ENCODE measurements at regions not wholly inside any gene's neighbourhood (a gene's known extent, or its start where the extent isn't known, plus 50 kb on each side); places are given as distances from the start of the nearest gene placed in this dataset.

DNA sequence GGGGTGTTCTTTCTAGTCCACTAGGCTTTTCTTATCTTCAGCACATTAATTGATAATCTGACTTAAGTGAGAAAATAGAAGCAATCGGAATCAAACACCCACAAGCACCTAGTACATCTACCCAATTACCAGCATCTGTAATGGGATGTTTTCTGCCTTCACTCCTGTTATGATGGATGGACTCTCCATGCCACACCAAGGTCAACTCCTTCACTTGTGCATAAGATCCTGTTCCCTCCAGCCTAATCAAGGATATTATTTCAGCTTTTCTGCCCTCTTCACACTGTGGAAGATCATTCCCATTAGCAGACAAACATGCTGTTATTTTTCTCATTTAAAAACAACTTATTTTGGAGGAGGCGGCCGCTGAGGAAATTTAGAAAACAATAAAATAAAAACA is 162.0 kb upstream of the EDIL3 start:
- Histone ChIP-seq H3K36me3 (ENCODE audit: control insufficient read depth in 2 of 3, insufficient read depth in 3 of 3, low read length in 3 of 3) (no peaks in the 10 kb centered on the region), H3K4me3 (ENCODE audit: low read length in 3 of 3) (no peak overlapping the region), H3K9me3 (ENCODE audit: control insufficient read depth in 2 of 3, insufficient read depth in 1 of 3, low read length in 3 of 3) (no peaks in the 10 kb centered on the region), H3K27me3 (ENCODE audit: control insufficient read depth, insufficient read depth, low read length) (no peaks in the 10 kb centered on the region), H3K4me1 (ENCODE audit: control insufficient read depth in 2 of 3, insufficient read depth in 2 of 3, low read depth in 1 of 3, low read length in 3 of 3) (no peaks in the 10 kb centered on the region), H3K27ac (ENCODE audit: low read depth in 2 of 2, low read length in 2 of 2) (no peak overlapping the region), H3K9ac (ENCODE audit: low read length in 3 of 3) (no peak overlapping the region)
- FAIRE-seq: no peak
- no peak for TF ChIP-seq CTCF (IDR thresholded peaks at IDR 0.05; ENCODE audit: borderline replicate concordance, extremely low read depth, insufficient read depth)
- DNase-seq: no peak
- intact Hi-C loops (cut with DNase I): no loop called here

DNA sequence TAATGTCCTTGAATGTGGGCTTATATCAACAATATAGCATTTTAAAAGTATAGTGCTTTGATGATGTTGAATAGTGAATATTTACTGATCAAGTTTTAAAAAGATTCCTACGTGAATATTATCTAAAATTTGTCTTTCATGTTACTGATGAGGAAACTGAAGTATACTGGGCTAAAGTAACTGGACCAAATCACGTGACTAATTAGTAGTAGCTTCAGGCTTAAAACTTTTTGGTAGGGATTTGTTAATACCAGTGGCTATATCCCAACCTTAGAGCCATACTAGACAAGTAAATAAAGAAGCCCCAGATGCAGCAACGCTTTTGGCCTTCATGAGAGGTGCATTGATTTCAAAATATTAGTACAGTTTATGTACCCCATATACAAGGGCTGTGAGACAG is 152.1 kb upstream of the EDIL3 start:
- peaks cover 0 to 5% (median 0%) of the 10 kb centered on the region in 3 donors for H3K9me3 ChIP-seq (ENCODE audit: control insufficient read depth in 2 of 3, insufficient read depth in 1 of 3, low read length in 3 of 3)
- no peak for TF ChIP-seq CTCF (IDR thresholded peaks at IDR 0.05; ENCODE audit: borderline replicate concordance, extremely low read depth, insufficient read depth)
- DNase-seq: no peak
- no peaks in the 10 kb centered on the region for H3K4me1 ChIP-seq (ENCODE audit: control insufficient read depth in 2 of 3, insufficient read depth in 2 of 3, low read depth in 1 of 3, low read length in 3 of 3)
- no peak for FAIRE-seq
- no peaks in the 10 kb centered on the region for H3K27me3 ChIP-seq (ENCODE audit: control insufficient read depth, insufficient read depth, low read length)
- H3K27ac ChIP-seq (ENCODE audit: low read depth in 2 of 2, low read length in 2 of 2): no peak overlapping the region
- no peak overlapping the region for H3K9ac ChIP-seq (ENCODE audit: low read length in 3 of 3)
- no peaks in the 10 kb centered on the region for H3K36me3 ChIP-seq (ENCODE audit: control insufficient read depth in 2 of 3, insufficient read depth in 3 of 3, low read length in 3 of 3)
- no peak overlapping the region for H3K4me3 ChIP-seq (ENCODE audit: low read length in 3 of 3)
- intact Hi-C loops (cut with DNase I): no loop called here

DNA sequence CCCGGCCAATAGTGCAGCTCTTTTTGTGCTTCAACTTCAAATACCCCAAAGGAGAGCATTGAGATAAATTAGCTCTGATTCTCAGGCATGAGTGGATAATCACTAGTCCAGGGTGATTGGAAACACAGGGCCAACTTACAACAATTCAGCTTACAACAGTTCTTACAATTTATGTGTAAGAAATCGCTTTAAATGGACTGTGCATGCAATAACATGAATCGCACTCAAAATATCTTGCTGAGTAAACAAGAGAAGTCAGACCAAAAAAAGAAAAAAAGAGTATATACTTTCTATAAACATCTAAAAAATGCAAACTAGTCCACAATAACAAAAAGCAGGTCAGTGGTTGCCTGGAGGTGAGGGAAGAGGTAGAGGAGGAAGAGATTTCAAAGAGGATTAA is 150.6 kb upstream of the EDIL3 start:
- H3K36me3 ChIP-seq (ENCODE audit: control insufficient read depth in 2 of 3, insufficient read depth in 3 of 3, low read length in 3 of 3): no peaks in the 10 kb centered on the region
- no peak for TF ChIP-seq CTCF (IDR thresholded peaks at IDR 0.05; ENCODE audit: borderline replicate concordance, extremely low read depth, insufficient read depth)
- H3K9ac ChIP-seq (ENCODE audit: low read length in 3 of 3): no peak overlapping the region
- DNase-seq (no peak), FAIRE-seq (no peak)
- intact Hi-C loops (cut with DNase I): no loop called here
- H3K27ac ChIP-seq (ENCODE audit: low read depth in 2 of 2, low read length in 2 of 2): no peak overlapping the region
- no peaks in the 10 kb centered on the region for H3K27me3 ChIP-seq (ENCODE audit: control insufficient read depth, insufficient read depth, low read length)
- no peak overlapping the region for H3K4me3 ChIP-seq (ENCODE audit: low read length in 3 of 3)
- no peaks in the 10 kb centered on the region for H3K9me3 ChIP-seq (ENCODE audit: control insufficient read depth in 2 of 3, insufficient read depth in 1 of 3, low read length in 3 of 3)
- H3K4me1 ChIP-seq (ENCODE audit: control insufficient read depth in 2 of 3, insufficient read depth in 2 of 3, low read depth in 1 of 3, low read length in 3 of 3): no peaks in the 10 kb centered on the region

DNA sequence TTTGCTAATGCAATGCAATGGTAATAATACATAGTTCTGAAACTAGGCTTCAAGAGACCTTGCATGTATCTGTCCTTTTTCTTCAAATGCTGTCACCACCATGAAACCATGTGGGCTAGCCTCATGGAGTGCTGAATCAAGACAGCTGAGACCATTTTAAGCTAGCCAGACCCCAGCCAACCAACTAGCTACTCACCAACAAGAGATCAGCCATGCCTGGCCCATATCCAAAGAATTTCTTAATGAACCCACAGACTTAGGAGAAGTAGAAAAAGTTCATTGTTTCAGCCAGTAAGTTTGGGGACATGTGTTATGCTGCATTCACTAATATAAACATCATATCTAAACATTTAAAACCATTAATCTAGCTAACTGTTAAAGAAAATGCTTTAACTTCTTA is 139.8 kb upstream of the EDIL3 start:
- Histone ChIP-seq H3K36me3 (ENCODE audit: control insufficient read depth in 2 of 3, insufficient read depth in 3 of 3, low read length in 3 of 3) (no peaks in the 10 kb centered on the region), H3K27me3 (ENCODE audit: control insufficient read depth, insufficient read depth, low read length) (no peaks in the 10 kb centered on the region), H3K4me1 (ENCODE audit: control insufficient read depth in 2 of 3, insufficient read depth in 2 of 3, low read depth in 1 of 3, low read length in 3 of 3) (no peaks in the 10 kb centered on the region), H3K9ac (ENCODE audit: low read length in 3 of 3) (no peak overlapping the region), H3K9me3 (ENCODE audit: control insufficient read depth in 2 of 3, insufficient read depth in 1 of 3, low read length in 3 of 3) (no peaks in the 10 kb centered on the region), H3K27ac (ENCODE audit: low read depth in 2 of 2, low read length in 2 of 2) (no peak overlapping the region), H3K4me3 (ENCODE audit: low read length in 3 of 3) (no peak overlapping the region)
- DNase-seq: no peak
- no peak for FAIRE-seq
- TF ChIP-seq CTCF (IDR thresholded peaks at IDR 0.05; ENCODE audit: borderline replicate concordance, extremely low read depth, insufficient read depth): no peak
- intact Hi-C loops (cut with DNase I): no loop called here

Measured in kidney (tissue), 13 donors.